ENCODE measurements at regions not wholly inside any gene's neighbourhood (a gene's known extent, or its start where the extent isn't known, plus 50 kb on each side); places are given as distances from the start of the nearest gene placed in this dataset.
"Not testable (repeated sequence)": the region's sequence is repeated elsewhere in the genome, so short reads cannot be mapped to it uniquely, and the experiment has no call there.

- no peak for DNase-seq
These were observed 879.6 kb upstream of the PCDH10 start for GRCh38 chr4:132269303-132269990.

- no peak for DNase-seq
These were observed 873.4 kb upstream of the PCDH10 start for GRCh38 chr4:132275583-132276121.

- no peak for DNase-seq
These were observed 872.9 kb upstream of the PCDH10 start for GRCh38 chr4:132276185-132276584.

GRCh38 chr4:132276989-132277388 is 872.1 kb upstream of the PCDH10 start:
- no peak for DNase-seq

GRCh38 chr4:132281733-132282132 is 867.4 kb upstream of the PCDH10 start:
- no peak for DNase-seq

GRCh38 chr4:132284910-132285426 is 864.1 kb upstream of the PCDH10 start:
- no peak for DNase-seq

- no peak for DNase-seq
These were observed 851.7 kb upstream of the PCDH10 start for GRCh38 chr4:132297346-132297745.

GRCh38 chr4:132299841-132300240 is 849.3 kb upstream of the PCDH10 start:
- DNase-seq = no peak

GRCh38 chr4:132312521-132312920 is 836.6 kb upstream of the PCDH10 start:
- no peak for DNase-seq

GRCh38 chr4:132313852-132314251 is 835.2 kb upstream of the PCDH10 start:
- DNase-seq = no peak

- DNase-seq = no peak
These were observed 832.4 kb upstream of the PCDH10 start for GRCh38 chr4:132316738-132317137.

GRCh38 chr4:132317923-132318322 is 831.2 kb upstream of the PCDH10 start:
- DNase-seq = no peak

- no peak for DNase-seq
These were observed 820.3 kb upstream of the PCDH10 start for GRCh38 chr4:132328761-132329160.

- DNase-seq = no peak
These were observed 818.1 kb upstream of the PCDH10 start for GRCh38 chr4:132330994-132331393.

- DNase-seq = no peak
These were observed 816.0 kb upstream of the PCDH10 start for GRCh38 chr4:132332932-132333723.

- DNase-seq = no peak
These were observed 815.4 kb upstream of the PCDH10 start for GRCh38 chr4:132333724-132334047.

- no peak for DNase-seq
These were observed 815.0 kb upstream of the PCDH10 start for GRCh38 chr4:132334081-132334480.

- DNase-seq = peak; percentile 61
These were observed 803.9 kb upstream of the PCDH10 start for GRCh38 chr4:132344924-132345828.

GRCh38 chr4:132346016-132346415 is 803.1 kb upstream of the PCDH10 start:
- DNase-seq = no peak

GRCh38 chr4:132351606-132352005 is 797.5 kb upstream of the PCDH10 start:
- DNase-seq = not testable (repeated sequence)

- no peak for DNase-seq
These were observed 766.9 kb upstream of the PCDH10 start for GRCh38 chr4:132382243-132382642.

GRCh38 chr4:132383571-132384199 is 765.4 kb upstream of the PCDH10 start:
- no peak for DNase-seq

GRCh38 chr4:132384709-132385108 is 764.4 kb upstream of the PCDH10 start:
- DNase-seq = no peak

All from NCI-H187 treated with DMSO at 0.1 percent for 48 hours (cell line).